Duodenal mucosa (tissue), 2 donors: ENCODE measurements at regions not wholly inside any gene's neighbourhood (a gene's known extent, or its start where the extent isn't known, plus 50 kb on each side); places are given as distances from the start of the nearest gene placed in this dataset.
"Not testable (repeated sequence)": the region's sequence is repeated elsewhere in the genome, so short reads cannot be mapped to it uniquely, and the experiment has no call there.

ENCODE experiments used
- H3K27ac ChIP-seq: one replicate; pipeline ENCODE4 v1.7.0; 2013; ENCODE audit warnings: low read depth, low read length
- H3K27me3 ChIP-seq, 2 donors: one replicate each; pipeline ENCODE4 v1.7.0; 2013; ENCODE audit warnings: low read length in 2 of 2, control low read depth in 1 of 2; ENCODE audit not compliant: insufficient read depth in 2 of 2, control insufficient read depth in 1 of 2
- H3K36me3 ChIP-seq, 2 donors: one replicate each; pipeline ENCODE4 v1.7.0; 2013; ENCODE audit warnings: low read length in 2 of 2, control low read depth in 1 of 2; ENCODE audit not compliant: insufficient read depth in 2 of 2, control insufficient read depth in 1 of 2
- H3K4me1 ChIP-seq, 2 donors: one replicate each; pipeline ENCODE4 v1.7.0; 2013; ENCODE audit warnings: low read length in 2 of 2, control low read depth in 1 of 2; ENCODE audit not compliant: insufficient read depth in 2 of 2, control insufficient read depth in 1 of 2
- H3K4me3 ChIP-seq, 2 donors: one replicate each; pipeline ENCODE4 v1.7.0; 2013; ENCODE audit warnings: low read length in 2 of 2, low read depth in 1 of 2
- H3K9ac ChIP-seq, 2 donors: one replicate each; pipeline ENCODE4 v1.7.0; 2013; ENCODE audit warnings: low read length in 2 of 2, low read depth in 1 of 2
- H3K9me3 ChIP-seq, 2 donors: one replicate each; pipeline ENCODE4 v1.7.0; 2013; ENCODE audit warnings: low read length in 2 of 2, control low read depth in 1 of 2; ENCODE audit not compliant: control insufficient read depth in 1 of 2

DNA sequence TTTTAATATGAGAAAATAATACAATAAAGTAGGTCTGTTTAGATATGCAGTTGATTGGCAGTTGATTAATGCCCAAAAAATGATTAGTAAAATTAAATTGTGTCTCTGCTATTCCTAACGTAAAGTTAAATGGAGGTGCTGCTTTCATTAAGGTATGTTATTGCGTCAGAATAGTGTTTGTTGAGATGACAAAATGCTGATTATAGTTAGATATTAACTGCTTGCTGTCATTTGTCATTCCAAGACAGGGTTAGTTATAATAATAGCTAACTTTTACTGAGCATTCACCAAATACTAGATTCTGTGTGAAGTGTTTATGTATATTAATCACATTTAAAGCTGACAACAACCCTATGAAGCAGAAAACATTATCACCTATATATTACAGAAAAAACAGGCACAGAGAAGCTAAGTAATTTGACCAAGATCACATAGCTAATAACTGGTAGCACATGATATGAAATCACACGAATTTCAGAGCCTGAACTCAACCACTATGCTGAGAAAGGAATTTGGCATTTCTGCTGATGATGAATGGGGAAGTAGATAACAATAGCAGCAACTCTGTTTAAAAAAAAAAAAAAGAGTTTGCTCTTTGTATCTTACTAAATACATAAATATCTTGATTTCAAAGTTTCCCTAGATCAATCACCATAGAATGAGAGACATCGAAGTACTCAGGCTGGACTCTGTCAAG, 59.7 kb upstream of the WDR44 start:
- Histone ChIP-seq H3K27me3 (no peaks in the 10 kb centered on the region), H3K36me3 (no peaks in the 10 kb centered on the region), H3K4me1 (no peaks in the 10 kb centered on the region), H3K27ac (no peak overlapping the region), H3K4me3 (no peak overlapping the region), H3K9ac (no peak overlapping the region), H3K9me3 (no peaks in the 10 kb centered on the region)

DNA sequence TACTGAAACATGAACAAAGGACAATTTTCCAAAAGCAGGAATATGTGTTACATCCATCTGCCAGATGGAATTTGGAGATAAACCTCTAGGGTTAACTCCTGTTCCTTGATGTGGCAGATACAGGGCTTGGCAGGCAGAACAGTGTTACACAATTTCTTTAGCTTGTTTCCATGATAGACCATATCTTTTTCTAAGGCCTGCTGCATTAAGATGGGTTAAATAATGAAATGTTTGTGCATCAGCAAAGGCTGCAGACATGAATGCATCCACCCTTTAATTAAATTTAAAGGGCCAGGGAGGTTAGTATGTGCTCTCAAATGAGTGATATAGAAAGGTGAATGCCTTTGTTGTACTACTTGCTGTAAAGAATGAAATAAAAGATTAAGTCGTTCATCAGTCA, 50.1 kb upstream of the WDR44 start:
- not testable (repeated sequence) for H3K4me1 ChIP-seq, H3K27ac ChIP-seq

More for the DNA sequence above, 50.1 kb upstream of the WDR44 start:
- not testable (repeated sequence) for H3K27me3 ChIP-seq, H3K4me3 ChIP-seq, H3K9ac ChIP-seq, H3K9me3 ChIP-seq, H3K36me3 ChIP-seq
